ENCODE measurements at regions not wholly inside any gene's neighbourhood (a gene's known extent, or its start where the extent isn't known, plus 50 kb on each side); places are given as distances from the start of the nearest gene placed in this dataset.
"Not testable (repeated sequence)": the region's sequence is repeated elsewhere in the genome, so short reads cannot be mapped to it uniquely, and the experiment has no call there.

GRCh38 chr20:41734506-41734945, 116.3 kb upstream of the CHD6 start:
- intact Hi-C loops (cut with DNase I), result loop anchor here (10.0 kb wide), 1 partner anchor 1450 kb away; the partner anchor contains the start of gene PTPRT
- TF ChIP-seq CTCF (IDR thresholded peaks at IDR 0.05), result peak; percentile 28 to 51 (median 45)
- TF ChIP-seq POLR2AphosphoS5 (IDR thresholded peaks at IDR 0.05; ENCODE audit: insufficient read depth in 1 of 2, low read depth in 1 of 2), result no peak
- H3K36me3 ChIP-seq, result no peaks in the 10 kb centered on the region
- peak in 1 of 2 donors; percentile 58 for DNase-seq (ENCODE audit: extremely low spot score in 2 of 2)
- no peak overlapping the region for H3K4me3 ChIP-seq
- H3K4me1 ChIP-seq, result no peaks in the 10 kb centered on the region
- H3K27ac ChIP-seq, result no peak overlapping the region
- H3K9me3 ChIP-seq, result no peaks in the 10 kb centered on the region
- H3K27me3 ChIP-seq, result no peaks in the 10 kb centered on the region

GRCh38 chr20:41733151-41733550, 115.0 kb upstream of the CHD6 start:
- Histone ChIP-seq H3K27me3 (no peaks in the 10 kb centered on the region), H3K4me3 (no peak overlapping the region), H3K4me1 (no peaks in the 10 kb centered on the region), H3K9me3 (no peaks in the 10 kb centered on the region), H3K36me3 (no peaks in the 10 kb centered on the region), H3K27ac (no peak overlapping the region)
- DNase-seq (ENCODE audit: extremely low spot score in 2 of 2), result peak in 1 of 2 donors; percentile 42
- intact Hi-C loops (cut with DNase I), result loop anchor here (10.0 kb wide), 1 partner anchor 1452 kb away; the partner anchor contains the start of gene PTPRT
- TF ChIP-seq POLR2AphosphoS5 (IDR thresholded peaks at IDR 0.05; ENCODE audit: insufficient read depth in 1 of 2, low read depth in 1 of 2) (no peak), POLR2A (IDR thresholded peaks at IDR 0.05) (no peak), CTCF (IDR thresholded peaks at IDR 0.05) (no peak)

- intact Hi-C loops (cut with DNase I), result loop anchor here (10.0 kb wide), 1 partner anchor 1454 kb away; the partner anchor contains the start of gene PTPRT
- not testable (repeated sequence) for DNase-seq (ENCODE audit: extremely low spot score in 2 of 2); H3K27me3 ChIP-seq; H3K4me3 ChIP-seq; H3K4me1 ChIP-seq; H3K36me3 ChIP-seq; H3K9me3 ChIP-seq; H3K27ac ChIP-seq
Observed at GRCh38 chr20:41731198-41731597, 113.0 kb upstream of the CHD6 start.

- H3K4me3 ChIP-seq; DNase-seq (ENCODE audit: extremely low spot score in 2 of 2); intact Hi-C loops (cut with DNase I); H3K27ac ChIP-seq; H3K27me3 ChIP-seq; H3K36me3 ChIP-seq; H3K4me1 ChIP-seq; H3K9me3 ChIP-seq: not testable (repeated sequence)
Observed at GRCh38 chr20:41727681-41728080, 109.5 kb upstream of the CHD6 start.

- Histone ChIP-seq H3K36me3 (no peaks in the 10 kb centered on the region), H3K27me3 (no peaks in the 10 kb centered on the region), H3K9me3 (no peaks in the 10 kb centered on the region), H3K27ac (no peak overlapping the region), H3K4me1 (no peaks in the 10 kb centered on the region), H3K4me3 (no peak overlapping the region)
- no peak for TF ChIP-seq POLR2A (IDR thresholded peaks at IDR 0.05)
- TF ChIP-seq POLR2AphosphoS5 (IDR thresholded peaks at IDR 0.05; ENCODE audit: insufficient read depth in 1 of 2, low read depth in 1 of 2), result no peak
- TF ChIP-seq CTCF (IDR thresholded peaks at IDR 0.05), result no peak
- intact Hi-C loops (cut with DNase I), result no loop called here
- peak in 1 of 2 donors; percentile 72 for DNase-seq (ENCODE audit: extremely low spot score in 2 of 2)
Observed at GRCh38 chr20:41726727-41727126, 108.5 kb upstream of the CHD6 start.

GRCh38 chr20:41719151-41719550, 101.0 kb upstream of the CHD6 start:
- Histone ChIP-seq H3K27me3 (no peaks in the 10 kb centered on the region), H3K9me3 (no peaks in the 10 kb centered on the region), H3K4me3 (no peak overlapping the region), H3K36me3 (no peaks in the 10 kb centered on the region), H3K4me1 (no peaks in the 10 kb centered on the region), H3K27ac (no peak overlapping the region)
- no peak for DNase-seq (ENCODE audit: extremely low spot score in 2 of 2)
- intact Hi-C loops (cut with DNase I), result no loop called here
- TF ChIP-seq CTCF (IDR thresholded peaks at IDR 0.05) (no peak), POLR2A (IDR thresholded peaks at IDR 0.05) (no peak), POLR2AphosphoS5 (IDR thresholded peaks at IDR 0.05; ENCODE audit: insufficient read depth in 1 of 2, low read depth in 1 of 2) (no peak)

Data from vagina (tissue), 2 donors.